GM21515 (cell line): ENCODE measurements at regions not wholly inside any gene's neighbourhood (a gene's known extent, or its start where the extent isn't known, plus 50 kb on each side); places are given as distances from the start of the nearest gene placed in this dataset.

Source experiments
- ATAC-seq: cut with Tn5 transposase; IDR thresholded peaks from one replicate; pipeline ENCODE4 v1.9.1; 2021; ENCODE audit not compliant: unreplicated experiment

DNA sequence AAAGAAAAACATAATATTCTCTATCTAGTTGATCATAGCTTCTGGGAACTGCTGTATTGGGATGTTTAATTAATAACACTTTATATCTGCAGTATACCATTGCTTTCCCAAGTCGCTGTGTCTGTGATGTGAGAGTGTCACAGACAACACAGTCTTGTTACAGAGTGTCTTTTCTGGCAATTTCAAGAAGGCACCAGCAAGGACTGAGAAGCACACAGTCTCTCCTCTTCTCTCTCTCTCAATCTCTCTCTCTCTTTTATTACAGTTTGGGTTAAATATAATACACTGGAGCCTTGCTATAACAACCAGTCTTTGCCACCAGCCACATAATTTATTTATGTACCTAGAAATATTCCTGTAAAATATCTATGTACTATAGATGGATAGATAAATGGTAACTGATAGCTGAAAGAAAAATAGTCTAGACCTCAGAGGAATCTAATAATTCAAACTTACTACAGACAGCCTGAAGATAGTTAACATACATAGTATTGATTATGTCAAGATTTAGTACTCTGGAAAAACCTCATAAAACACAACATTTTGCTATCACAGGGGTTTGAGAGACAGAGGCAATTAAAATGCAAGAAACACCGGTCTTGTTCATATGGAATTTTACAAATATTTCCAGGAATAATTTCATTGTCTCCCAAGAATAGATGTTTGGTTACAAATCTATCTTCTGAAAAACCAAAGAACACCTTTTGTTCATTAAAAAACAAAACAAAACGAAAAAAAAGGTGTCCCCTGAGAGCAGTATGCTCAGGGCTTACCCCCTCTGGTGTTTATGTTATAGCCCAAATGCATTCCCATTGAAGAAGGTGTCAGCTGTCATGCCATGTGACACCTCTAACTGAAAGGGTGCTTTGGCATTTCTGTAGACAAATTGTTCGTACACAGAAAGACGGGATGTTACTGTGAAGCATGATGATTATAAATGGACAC lies 507.8 kb downstream of the TBC1D4 start:
- no peak for ATAC-seq

DNA sequence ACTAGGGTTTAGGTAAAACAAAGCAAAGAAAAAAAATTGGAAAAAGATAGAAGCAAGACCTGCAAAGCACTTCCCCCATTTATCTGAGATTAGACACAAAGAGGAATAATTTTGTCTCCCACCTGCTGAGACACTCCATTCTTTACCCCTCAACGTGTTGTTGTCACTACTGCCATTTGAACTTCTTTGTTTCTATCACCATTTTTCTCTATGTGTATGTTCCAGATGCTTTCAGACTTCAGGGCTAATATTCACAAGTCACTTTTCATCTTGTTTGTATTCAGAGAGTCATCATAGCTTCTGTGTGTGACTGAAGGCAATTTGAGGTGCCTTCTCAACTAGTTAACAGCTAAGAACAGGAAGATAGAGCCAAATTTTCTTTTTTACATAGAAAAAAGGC lies 512.5 kb downstream of the TBC1D4 start:
- ATAC-seq, result no peak

- no peak for ATAC-seq
Measured at GRCh38 chr13:74966814-74967424, 515.0 kb downstream of the TBC1D4 start.

DNA sequence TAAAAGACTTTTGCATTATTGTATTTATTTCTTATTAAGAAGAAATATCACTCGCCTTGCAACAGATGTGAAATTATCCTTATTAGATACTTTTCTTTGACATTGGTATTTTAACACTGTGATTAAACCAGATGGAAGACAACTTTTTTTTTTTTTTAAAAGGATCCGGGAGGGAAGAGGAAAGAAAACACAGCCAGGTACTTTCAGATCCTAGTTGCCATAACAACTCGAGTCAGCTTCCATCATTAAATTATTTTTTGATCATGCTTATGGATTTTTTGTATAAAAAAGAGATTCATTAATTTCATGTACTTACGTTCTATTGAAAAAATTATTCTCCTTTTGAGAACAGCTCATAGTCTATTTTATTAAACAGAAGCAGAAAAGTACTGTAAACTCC lies 515.7 kb downstream of the TBC1D4 start:
- no peak for ATAC-seq

GRCh38 chr13:74945637-74946036 lies 536.3 kb downstream of the TBC1D4 start:
- no peak for ATAC-seq

DNA sequence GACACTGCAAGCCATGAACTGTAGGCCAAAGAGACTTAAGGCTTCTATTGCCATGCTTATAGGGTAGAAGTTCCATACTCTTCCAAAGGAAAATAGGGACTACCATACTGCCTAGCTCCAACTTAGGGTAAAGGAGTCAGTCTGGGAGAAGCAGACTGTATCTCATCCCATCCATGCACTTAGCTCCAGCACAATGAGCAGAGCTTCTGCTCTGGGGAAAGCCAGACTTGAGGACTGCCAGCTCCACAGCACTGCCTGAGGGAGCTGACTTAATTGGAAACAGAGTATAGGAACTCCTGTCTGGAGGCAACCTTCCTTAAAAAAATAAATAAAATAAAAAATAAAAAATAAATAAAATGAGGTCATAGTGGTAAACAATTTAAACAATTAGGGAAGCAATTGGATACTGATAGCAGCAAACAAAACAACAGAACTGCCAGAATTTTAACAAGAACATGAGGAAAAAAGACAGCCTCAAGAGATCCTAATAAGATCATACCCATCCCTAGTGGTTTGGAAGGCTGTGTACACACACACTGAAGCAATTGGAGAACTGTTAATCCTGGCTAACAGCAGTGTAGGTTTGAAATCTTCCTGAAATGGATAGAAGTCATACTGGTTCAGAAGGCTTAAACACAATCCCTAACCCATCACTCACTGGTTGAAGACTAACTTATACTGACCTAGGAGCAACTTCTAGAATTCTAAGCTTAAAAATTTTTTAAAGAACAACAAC lies 550.1 kb downstream of the TBC1D4 start:
- ATAC-seq, result no peak

DNA sequence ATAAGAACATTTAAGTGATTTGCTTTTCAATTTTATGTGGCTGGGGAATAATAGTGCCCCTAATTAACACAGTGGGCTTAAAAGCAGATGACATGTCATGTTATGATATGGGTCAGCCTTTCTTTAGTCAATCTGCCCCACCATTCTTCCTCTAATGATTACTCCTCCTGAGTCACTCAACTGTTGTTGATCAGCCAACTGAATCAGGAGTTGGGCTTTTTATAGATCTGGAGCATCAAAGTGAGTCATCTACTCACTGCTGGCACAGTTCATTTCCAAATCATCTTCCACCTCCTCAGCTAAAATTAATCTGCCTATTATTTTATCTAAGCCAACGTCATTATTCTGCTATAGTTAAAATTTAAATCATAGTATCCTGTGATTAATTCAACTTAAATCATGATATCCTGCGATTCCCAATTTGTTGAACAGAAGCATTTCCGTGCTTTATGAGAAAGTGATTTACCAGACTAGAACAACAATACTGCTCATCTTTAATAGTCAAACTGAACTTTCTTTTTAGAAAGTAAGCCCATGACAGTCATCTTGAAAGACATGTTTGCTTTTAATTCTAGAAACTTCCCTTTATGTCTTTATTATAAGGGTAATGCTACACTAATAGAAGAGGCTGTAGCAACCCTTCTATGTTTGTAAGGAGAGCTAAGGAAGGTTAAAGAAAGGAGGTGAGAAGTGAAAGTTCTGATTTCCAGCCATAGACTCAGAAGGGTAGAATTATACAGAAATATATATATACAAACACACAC lies 551.4 kb downstream of the TBC1D4 start:
- ATAC-seq, result no peak

GRCh38 chr13:74929436-74929835 lies 552.5 kb downstream of the TBC1D4 start:
- no peak for ATAC-seq

DNA sequence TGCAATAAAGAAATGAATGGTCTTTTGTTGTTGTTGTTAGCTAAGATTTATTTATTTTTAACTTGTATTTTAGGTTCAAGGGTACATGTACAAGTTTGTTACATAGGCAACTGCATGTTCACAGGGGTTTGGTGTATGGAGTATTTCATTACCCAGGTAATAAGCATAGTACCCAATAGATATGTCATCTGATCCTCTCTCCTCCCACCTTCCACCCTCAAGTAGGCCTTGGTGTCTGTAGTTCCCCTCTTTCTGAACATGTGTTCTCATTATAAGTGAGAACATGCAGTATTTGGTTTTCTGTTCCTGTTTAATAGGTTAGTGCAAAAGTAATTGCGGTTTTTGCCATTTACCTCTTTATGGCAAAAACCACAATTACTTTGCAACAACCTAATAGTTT lies 554.1 kb downstream of the TBC1D4 start:
- ATAC-seq, result no peak

DNA sequence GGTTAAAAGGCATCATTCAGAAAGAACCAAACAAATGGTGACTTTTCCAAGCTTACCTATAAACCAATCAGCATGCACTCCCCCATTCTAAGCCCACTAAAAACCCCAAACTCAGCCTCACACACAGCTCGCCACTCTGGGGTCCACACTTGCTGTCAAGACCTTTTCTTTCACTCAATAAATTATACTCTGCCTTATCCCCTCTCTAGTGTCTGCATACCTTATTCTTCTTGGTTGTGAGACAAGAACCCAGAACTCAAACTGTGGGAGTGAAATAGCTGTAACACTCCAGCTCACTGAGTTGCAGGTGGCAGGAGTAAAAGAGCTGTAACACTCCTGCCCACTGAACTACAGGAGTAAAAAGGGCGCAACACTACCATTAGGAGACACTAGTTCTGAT lies 559.0 kb downstream of the TBC1D4 start:
- ATAC-seq, result no peak

DNA sequence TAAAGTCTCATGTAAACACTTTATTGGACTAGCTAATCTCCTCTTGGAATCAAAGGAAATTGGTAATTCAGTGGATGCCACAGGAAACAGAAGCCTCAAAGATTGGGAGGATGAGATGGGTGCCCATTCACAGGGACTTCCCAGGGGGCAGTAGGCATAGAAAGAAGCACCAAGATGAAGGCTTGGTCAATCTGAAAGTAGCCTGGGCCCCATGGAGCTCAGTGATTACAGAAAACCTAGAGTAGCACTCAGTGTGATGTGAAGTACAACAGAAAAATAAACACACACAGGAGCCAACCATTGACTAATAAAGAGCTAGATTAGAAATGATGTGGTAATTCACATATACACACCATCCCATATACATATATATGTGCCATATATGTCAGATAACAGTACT lies 560.6 kb downstream of the TBC1D4 start:
- no peak for ATAC-seq

DNA sequence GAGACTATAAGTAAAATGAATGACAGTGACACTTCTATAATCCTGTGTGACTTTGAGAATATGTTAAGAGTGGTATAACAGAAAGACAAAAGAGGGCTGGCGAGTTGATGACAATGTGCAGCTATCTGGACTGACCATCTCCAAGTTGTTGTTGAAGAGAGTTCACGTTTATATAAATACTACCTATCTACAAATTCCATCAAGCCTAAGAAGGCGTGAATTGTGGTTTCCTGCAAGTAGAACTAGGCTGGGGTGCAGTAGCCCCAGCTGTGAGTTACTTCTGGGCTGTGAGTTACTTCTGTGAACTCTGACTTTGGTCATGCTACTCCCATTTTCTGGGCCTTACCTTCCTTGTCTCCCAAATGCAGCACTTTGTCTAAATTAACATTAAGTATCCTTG lies 561.0 kb downstream of the TBC1D4 start:
- ATAC-seq, result no peak

DNA sequence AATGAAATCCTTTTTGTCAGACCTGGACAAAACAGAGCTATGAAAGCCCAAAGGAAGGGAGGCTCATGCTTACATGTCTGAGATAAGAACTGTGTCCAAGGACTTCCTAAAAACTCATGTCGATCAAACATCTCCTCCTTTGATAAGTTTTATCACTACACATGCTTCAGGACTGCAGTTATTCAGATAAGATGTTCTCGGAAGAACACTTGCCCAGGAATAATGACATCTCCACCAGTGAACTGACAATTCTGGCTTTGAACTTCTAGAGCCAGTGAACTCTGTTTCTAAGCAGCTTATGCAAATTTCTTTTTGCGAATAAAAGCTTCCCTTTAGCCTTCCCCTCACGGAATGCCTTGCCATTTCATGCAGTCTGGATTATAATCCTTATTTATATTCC lies 561.6 kb downstream of the TBC1D4 start:
- ATAC-seq, result no peak

- no peak for ATAC-seq
Measured at GRCh38 chr13:74919914-74920313, 562.1 kb downstream of the TBC1D4 start.

DNA sequence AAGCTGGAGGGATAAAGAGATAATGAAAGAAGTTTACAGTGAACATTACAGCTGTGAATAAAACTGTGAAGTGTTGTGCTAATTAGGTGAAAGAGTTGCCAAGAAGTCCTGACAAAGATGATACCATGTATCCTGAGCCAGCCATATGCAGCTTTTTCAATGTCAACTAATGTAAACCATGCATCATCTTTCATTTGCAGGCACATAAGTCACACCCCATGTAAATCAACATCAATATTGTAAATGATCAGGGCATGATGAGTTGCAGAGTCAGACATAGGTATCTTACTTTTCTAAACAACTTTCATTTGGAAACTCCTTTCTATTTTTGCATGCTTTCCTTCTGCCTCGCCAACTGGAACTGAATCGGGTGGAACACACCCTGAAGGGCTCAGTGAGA lies 569.1 kb downstream of the TBC1D4 start:
- no peak for ATAC-seq

DNA sequence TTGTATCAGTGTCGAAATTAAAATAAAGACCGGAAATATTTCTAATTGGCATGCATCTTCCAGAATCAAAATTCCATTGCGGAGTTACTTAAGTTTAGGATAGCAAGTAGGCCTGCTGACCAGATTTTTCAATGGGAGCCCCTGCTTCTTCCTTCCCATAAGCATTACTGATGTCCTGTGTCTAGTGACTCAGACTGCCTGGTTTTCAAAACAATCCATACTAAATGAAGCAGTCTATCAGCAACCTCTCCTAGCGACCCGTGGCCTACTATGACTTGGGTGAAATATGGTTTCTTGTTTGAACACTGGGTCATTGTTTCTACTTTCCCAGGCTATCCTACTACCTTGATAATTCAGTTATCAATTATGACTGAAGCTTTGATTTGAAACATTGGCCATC lies 571.6 kb downstream of the TBC1D4 start:
- no peak for ATAC-seq

GRCh38 chr13:74907788-74908187 lies 574.2 kb downstream of the TBC1D4 start:
- no peak for ATAC-seq

- ATAC-seq, result no peak
Measured at GRCh38 chr13:74904556-74904955, 577.4 kb downstream of the TBC1D4 start.

- ATAC-seq, result no peak
Measured at GRCh38 chr13:74895042-74895796, 586.8 kb downstream of the TBC1D4 start.

GRCh38 chr13:74892096-74892495 lies 589.9 kb downstream of the TBC1D4 start:
- no peak for ATAC-seq
